Stimulated activated CD8-positive, alpha-beta memory T cell treated with anti-CD3 and anti-CD28 coated beads, Interleukin-2, amount 100 ng/mL, for 1 hour (primary cell): ENCODE measurements at regions not wholly inside any gene's neighbourhood (a gene's known extent, or its start where the extent isn't known, plus 50 kb on each side); places are given as distances from the start of the nearest gene placed in this dataset.
"Not testable (repeated sequence)": the region's sequence is repeated elsewhere in the genome, so short reads cannot be mapped to it uniquely, and the experiment has no call there.

Experiments
- DNase-seq, 2 donors: peaks; one replicate each; pipeline ENCODE4 v3.0.0-alpha.2; 2020; ENCODE audit warnings: low read depth in 2 of 2

- DNase-seq = no peak
Observed at GRCh38 chr7:101708223-101708622, 79.1 kb upstream of the MYL10 start.

- no peak for DNase-seq
Observed at GRCh38 chr7:101712652-101713051, 83.6 kb upstream of the MYL10 start.

- no peak for DNase-seq
Observed at GRCh38 chr7:101714097-101714496, 85.0 kb upstream of the MYL10 start.

GRCh38 chr7:101717628-101718357, 88.7 kb upstream of the MYL10 start:
- no peak for DNase-seq

GRCh38 chr7:101718363-101719122, 89.4 kb upstream of the MYL10 start:
- no peak for DNase-seq

- DNase-seq = no peak
Observed at GRCh38 chr7:101719123-101719470, 90.0 kb upstream of the MYL10 start.

- DNase-seq = no peak
Observed at GRCh38 chr7:101720324-101720723, 91.2 kb upstream of the MYL10 start.

GRCh38 chr7:101722247-101722646, 93.2 kb upstream of the MYL10 start:
- DNase-seq = no peak

- DNase-seq = no peak
Observed at GRCh38 chr7:101723835-101724234, 93.6 kb upstream of the CUX1 start.

- DNase-seq = no peak
Observed at GRCh38 chr7:101724957-101725356, 92.5 kb upstream of the CUX1 start.

- DNase-seq = no peak
Observed at GRCh38 chr7:101725921-101726320, 91.5 kb upstream of the CUX1 start.

- no peak for DNase-seq
Observed at GRCh38 chr7:101727184-101727583, 90.2 kb upstream of the CUX1 start.

- no peak for DNase-seq
Observed at GRCh38 chr7:101728128-101728527, 89.3 kb upstream of the CUX1 start.

GRCh38 chr7:101728873-101729240, 88.6 kb upstream of the CUX1 start:
- not testable (repeated sequence) for DNase-seq

GRCh38 chr7:101729241-101729883, 88.1 kb upstream of the CUX1 start:
- no peak for DNase-seq

- no peak for DNase-seq
Observed at GRCh38 chr7:101731502-101732084, 85.8 kb upstream of the CUX1 start.

GRCh38 chr7:101733713-101734475, 83.5 kb upstream of the CUX1 start:
- DNase-seq = no peak

- no peak for DNase-seq
Observed at GRCh38 chr7:101736084-101736483, 81.3 kb upstream of the CUX1 start.

GRCh38 chr7:101739775-101740398, 77.5 kb upstream of the CUX1 start:
- no peak for DNase-seq

- no peak for DNase-seq
Observed at GRCh38 chr7:101740981-101741725, 76.3 kb upstream of the CUX1 start.
